Fibroblast of lung (primary cell): ENCODE measurements at regions not wholly inside any gene's neighbourhood (a gene's known extent, or its start where the extent isn't known, plus 50 kb on each side); places are given as distances from the start of the nearest gene placed in this dataset.

Source experiments
- DNase-seq, 2 donors: peaks; one replicate each; pipeline versions ENCODE4 v3.0.0 to v3.0.0-alpha.2; 2010; ENCODE audit warnings: low read depth in 2 of 2
- H2AFZ ChIP-seq: 2 replicates; pipeline ENCODE4 v1.5.1; 2012; ENCODE audit warnings: low read length, control low read depth, inconsistent platforms
- H3K27ac ChIP-seq: 2 replicates; pipeline ENCODE4 v1.5.1; 2011; ENCODE audit warnings: low read length, control low read depth; ENCODE audit not compliant: insufficient read depth
- H3K27me3 ChIP-seq: 2 replicates; pipeline ENCODE4 v1.5.1; 2011; ENCODE audit warnings: mild to moderate bottlenecking, low read length; ENCODE audit not compliant: control insufficient read depth, insufficient read depth
- H3K36me3 ChIP-seq: 2 replicates; pipeline ENCODE4 v1.5.1; 2011; ENCODE audit warnings: low read length; ENCODE audit not compliant: control insufficient read depth, insufficient read depth
- H3K4me1 ChIP-seq: 2 replicates; pipeline ENCODE4 v1.5.1; 2011; ENCODE audit warnings: low read length; ENCODE audit not compliant: control insufficient read depth, insufficient read depth; ENCODE audit errors: extremely low read depth
- H3K4me2 ChIP-seq: 2 replicates; pipeline ENCODE4 v1.5.1; 2011; ENCODE audit warnings: low read length, control low read depth; ENCODE audit not compliant: insufficient read depth; ENCODE audit errors: extremely low read depth
- H3K4me3 ChIP-seq, 4 experiments: fragments of 200-600 bp in 1 of 4; sonication (generic) in 1 of 4; replicated peaks in 1 of 4; 2 replicates each; pipeline ENCODE4 v1.5.1; 2011 to 2016; ENCODE audit warnings: low read length in 4 of 4, low read depth in 3 of 4, mild to moderate bottlenecking in 3 of 4, control low read depth in 2 of 4, inconsistent platforms in 1 of 4, mixed read lengths in 1 of 4; ENCODE audit not compliant: insufficient read depth in 1 of 4; ENCODE audit errors: control extremely low read depth in 1 of 4
- H3K79me2 ChIP-seq: 2 replicates; pipeline ENCODE4 v1.5.1; 2012; ENCODE audit warnings: mild to moderate bottlenecking, low read length, inconsistent platforms; ENCODE audit not compliant: control insufficient read depth, insufficient read depth
- H3K9ac ChIP-seq: 2 replicates; pipeline ENCODE4 v1.5.1; 2011; ENCODE audit warnings: mild to moderate bottlenecking, low read length, control low read depth; ENCODE audit not compliant: insufficient read depth
- H3K9me3 ChIP-seq: 2 replicates; pipeline ENCODE4 v1.5.1; 2012; ENCODE audit warnings: low read depth, low read length; ENCODE audit not compliant: control insufficient read depth, insufficient read depth
- H4K20me1 ChIP-seq: 2 replicates; pipeline ENCODE4 v1.5.1; 2011; ENCODE audit warnings: low read length; ENCODE audit not compliant: control insufficient read depth, insufficient read depth; ENCODE audit errors: extremely low read depth
- CTCF ChIP-seq, 2 donors: IDR thresholded peaks in 1 of 2; conservative IDR thresholded peaks in 1 of 2; 1 replicate in 1 of 2; 2 replicates in 1 of 2; pipeline ENCODE4 v1.5.1; 2011 to 2012; ENCODE audit warnings: low read length in 2 of 2, control low read depth in 1 of 2, inconsistent platforms in 1 of 2, low read depth in 1 of 2, mild to moderate bottlenecking in 1 of 2
- EZH2 ChIP-seq: IDR thresholded peaks from 2 replicates; pipeline ENCODE4 v1.5.1; 2012; ENCODE audit warnings: low read length, control low read depth, mild to moderate bottlenecking; ENCODE audit errors: missing control alignments

GRCh38 chr1:147046189-147046862, 108.2 kb downstream of the NBPF12 start:
- Histone ChIP-seq H2AFZ (no peak overlapping the region), H3K27ac (no peak overlapping the region), H3K4me2 (no peak overlapping the region), H3K79me2 (no peaks in the 10 kb centered on the region), H3K9ac (no peak overlapping the region), H3K4me3 (no peak overlapping the region), H3K9me3 (no peaks in the 10 kb centered on the region), H3K36me3 (no peaks in the 10 kb centered on the region), H3K4me1 (no peaks in the 10 kb centered on the region), H3K27me3 (no peaks in the 10 kb centered on the region), H4K20me1 (no peaks in the 10 kb centered on the region)
- TF ChIP-seq CTCF (conservative IDR thresholded peaks at IDR 0.05 in 1 of 2, IDR thresholded peaks at IDR 0.05 in 1 of 2; ENCODE audit: low read depth in 1 of 2, low read length in 2 of 2): no peak
- no peak for TF ChIP-seq EZH2
- DNase-seq: no peak
